Astrocyte of the hippocampus (primary cell): ENCODE measurements at regions not wholly inside any gene's neighbourhood (a gene's known extent, or its start where the extent isn't known, plus 50 kb on each side); places are given as distances from the start of the nearest gene placed in this dataset.

ENCODE experiments used
- DNase-seq: peaks from one replicate; pipeline ENCODE4 v3.0.0; 2011; ENCODE audit warnings: low read depth, low spot score

- DNase-seq, result no peak
Observed at GRCh38 chr22:47817380-47817779, 1054.9 kb downstream of the TBC1D22A start.

GRCh38 chr22:47816863-47817210 is 1054.4 kb downstream of the TBC1D22A start:
- DNase-seq, result no peak

- DNase-seq, result no peak
Observed at GRCh38 chr22:47816121-47816862, 1053.8 kb downstream of the TBC1D22A start.

- no peak for DNase-seq
Observed at GRCh38 chr22:47814474-47814873, 1052.0 kb downstream of the TBC1D22A start.

GRCh38 chr22:47813661-47814060 is 1051.2 kb downstream of the TBC1D22A start:
- DNase-seq, result no peak

- DNase-seq, result no peak
Observed at GRCh38 chr22:47811971-47812370, 1049.5 kb downstream of the TBC1D22A start.

- no peak for DNase-seq
Observed at GRCh38 chr22:47810505-47811500, 1048.4 kb downstream of the TBC1D22A start.

- DNase-seq, result no peak
Observed at GRCh38 chr22:47808886-47809620, 1046.6 kb downstream of the TBC1D22A start.

GRCh38 chr22:47808236-47808635 is 1045.8 kb downstream of the TBC1D22A start:
- no peak for DNase-seq

GRCh38 chr22:47807506-47807905 is 1045.1 kb downstream of the TBC1D22A start:
- DNase-seq, result no peak

- no peak for DNase-seq
Observed at GRCh38 chr22:47806894-47807293, 1044.4 kb downstream of the TBC1D22A start.

GRCh38 chr22:47805394-47805935 is 1043.0 kb downstream of the TBC1D22A start:
- no peak for DNase-seq

GRCh38 chr22:47804281-47804680 is 1041.8 kb downstream of the TBC1D22A start:
- no peak for DNase-seq

- no peak for DNase-seq
Observed at GRCh38 chr22:47802421-47802820, 1040.0 kb downstream of the TBC1D22A start.

- no peak for DNase-seq
Observed at GRCh38 chr22:47801541-47802245, 1039.2 kb downstream of the TBC1D22A start.

- DNase-seq, result no peak
Observed at GRCh38 chr22:47798229-47798628, 1035.8 kb downstream of the TBC1D22A start.

- DNase-seq, result no peak
Observed at GRCh38 chr22:47797342-47797945, 1035.0 kb downstream of the TBC1D22A start.

GRCh38 chr22:47796128-47796908 is 1033.9 kb downstream of the TBC1D22A start:
- DNase-seq, result no peak

GRCh38 chr22:47795477-47796127 is 1033.2 kb downstream of the TBC1D22A start:
- DNase-seq, result no peak
